Peyer's patch (tissue), 4 donors: ENCODE measurements at regions not wholly inside any gene's neighbourhood (a gene's known extent, or its start where the extent isn't known, plus 50 kb on each side); places are given as distances from the start of the nearest gene placed in this dataset.

Experiments
- DNase-seq, 3 donors: peaks; one replicate each; pipeline ENCODE4 v3.0.0-alpha.2; 2017 to 2019
- H3K27ac ChIP-seq, 4 donors: fragments of 200-600 bp; sonication (generic); one replicate each; pipeline ENCODE4 v1.5.1; 2016 to 2019
- H3K27me3 ChIP-seq, 2 donors: fragments of 200-600 bp; sonication (generic); one replicate each; pipeline ENCODE4 v1.5.1; 2019
- H3K36me3 ChIP-seq, 3 donors: fragments of 200-600 bp; sonication (generic); one replicate each; pipeline ENCODE4 v1.5.1; 2016 to 2019
- H3K4me1 ChIP-seq, 4 donors: fragments of 200-600 bp; sonication (generic); one replicate each; pipeline ENCODE4 v1.5.1; 2016 to 2019
- H3K4me3 ChIP-seq, 4 donors: fragments of 200-600 bp; sonication (generic); 1 replicate in 3 of 4; 2 replicates in 1 of 4; pipeline ENCODE4 v1.5.1; 2016 to 2019; ENCODE audit warnings: mild to moderate bottlenecking in 1 of 4
- H3K9me3 ChIP-seq, 4 donors: fragments of 200-600 bp; sonication (generic); one replicate each; pipeline ENCODE4 v1.5.1; 2016 to 2019; ENCODE audit warnings: mild to moderate bottlenecking in 1 of 4
- POLR2A ChIP-seq, 2 donors: fragments of 450-650 bp; IDR thresholded peaks; one replicate each; pipeline ENCODE4 v1.5.1; 2017; ENCODE audit warnings: antibody characterized with exemption in 2 of 2, mild to moderate bottlenecking in 2 of 2, moderate library complexity in 2 of 2
- TF ChIP-seq, protein P1 (sequence below), 6 experiments: fragments of 450-650 bp in 4 of 6; fragments of 200-600 bp in 2 of 6; sonication (generic) in 1 of 6; IDR thresholded peaks; one replicate each; pipeline ENCODE4 v1.5.1; 2017 to 2019; ENCODE audit warnings: antibody characterized with exemption in 6 of 6, mild to moderate bottlenecking in 3 of 6, moderate library complexity in 1 of 6

DNA sequence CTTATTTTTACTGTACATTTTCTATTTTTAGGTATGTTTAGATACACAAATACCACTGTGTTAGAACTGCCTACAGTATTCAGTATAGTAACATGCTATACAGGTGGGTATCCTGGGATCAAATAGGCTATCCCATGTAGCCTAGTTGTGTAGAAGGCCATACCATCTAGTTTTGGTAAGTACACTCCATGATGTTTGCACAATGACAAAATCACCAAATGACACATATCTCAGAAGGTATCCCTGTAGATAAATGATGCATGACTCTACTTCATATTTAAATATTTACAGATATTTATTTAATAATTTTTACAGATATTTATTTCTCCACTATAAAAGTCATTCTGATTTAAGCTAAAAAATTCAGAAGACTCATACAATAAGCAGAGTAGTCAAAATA lies 233.8 kb upstream of the OSR1 start:
- DNase-seq = no peak
- TF ChIP-seq POLR2A (IDR thresholded peaks at IDR 0.05) = no peak
- TF ChIP-seq, protein P1, sequence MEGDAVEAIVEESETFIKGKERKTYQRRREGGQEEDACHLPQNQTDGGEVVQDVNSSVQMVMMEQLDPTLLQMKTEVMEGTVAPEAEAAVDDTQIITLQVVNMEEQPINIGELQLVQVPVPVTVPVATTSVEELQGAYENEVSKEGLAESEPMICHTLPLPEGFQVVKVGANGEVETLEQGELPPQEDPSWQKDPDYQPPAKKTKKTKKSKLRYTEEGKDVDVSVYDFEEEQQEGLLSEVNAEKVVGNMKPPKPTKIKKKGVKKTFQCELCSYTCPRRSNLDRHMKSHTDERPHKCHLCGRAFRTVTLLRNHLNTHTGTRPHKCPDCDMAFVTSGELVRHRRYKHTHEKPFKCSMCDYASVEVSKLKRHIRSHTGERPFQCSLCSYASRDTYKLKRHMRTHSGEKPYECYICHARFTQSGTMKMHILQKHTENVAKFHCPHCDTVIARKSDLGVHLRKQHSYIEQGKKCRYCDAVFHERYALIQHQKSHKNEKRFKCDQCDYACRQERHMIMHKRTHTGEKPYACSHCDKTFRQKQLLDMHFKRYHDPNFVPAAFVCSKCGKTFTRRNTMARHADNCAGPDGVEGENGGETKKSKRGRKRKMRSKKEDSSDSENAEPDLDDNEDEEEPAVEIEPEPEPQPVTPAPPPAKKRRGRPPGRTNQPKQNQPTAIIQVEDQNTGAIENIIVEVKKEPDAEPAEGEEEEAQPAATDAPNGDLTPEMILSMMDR (IDR thresholded peaks at IDR 0.05) = no peak
- Histone ChIP-seq H3K4me1 (no peaks in the 10 kb centered on the region), H3K27ac (no peak overlapping the region), H3K36me3 (no peaks in the 10 kb centered on the region), H3K27me3 (no peaks in the 10 kb centered on the region), H3K9me3 (no peaks in the 10 kb centered on the region), H3K4me3 (no peak overlapping the region)

DNA sequence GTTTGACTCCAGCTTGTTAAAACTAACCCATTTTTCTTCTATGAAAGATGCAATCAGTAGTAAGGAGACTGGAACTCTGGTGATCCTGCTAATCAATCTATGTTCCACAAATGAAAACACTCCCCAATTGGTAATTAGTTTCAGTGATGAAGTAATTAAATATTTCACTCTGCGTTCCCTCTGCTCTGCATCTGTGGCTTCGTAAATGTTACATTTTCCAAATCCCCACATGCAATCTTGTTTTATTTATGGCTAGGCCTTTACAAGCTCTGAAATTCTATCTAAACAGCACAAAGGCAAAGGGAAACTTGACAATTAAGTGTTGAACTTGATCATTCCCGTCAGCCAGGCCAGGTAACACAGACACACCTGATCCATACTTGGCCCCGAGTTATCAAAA lies 231.4 kb upstream of the OSR1 start:
- no peaks in the 10 kb centered on the region for H3K36me3 ChIP-seq
- no peak for DNase-seq

DNA sequence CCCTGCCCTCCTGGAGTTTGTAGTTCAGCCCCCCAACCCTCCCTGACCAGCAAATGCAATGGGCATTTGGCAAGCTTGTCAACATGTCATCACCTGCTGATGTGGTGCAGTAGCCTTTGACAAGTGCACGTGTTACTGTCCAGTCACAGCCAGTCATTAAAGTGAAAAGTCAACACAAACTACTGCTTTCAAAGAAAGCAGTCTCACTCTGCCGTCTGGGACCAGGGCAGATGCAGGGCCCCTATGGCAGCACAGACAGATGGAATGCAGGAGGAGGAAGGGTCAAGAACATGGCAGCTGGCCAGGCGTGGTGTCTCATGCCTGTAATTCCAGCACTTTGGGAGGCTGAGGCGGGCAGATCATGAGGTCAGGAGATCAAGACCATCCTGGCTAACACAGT lies 222.4 kb upstream of the OSR1 start:
- no peak overlapping the region for H3K4me3 ChIP-seq
- no peaks in the 10 kb centered on the region for H3K4me1 ChIP-seq
- DNase-seq = no peak
- H3K27ac ChIP-seq = no peak overlapping the region
- no peaks in the 10 kb centered on the region for H3K36me3 ChIP-seq
- TF ChIP-seq, protein P1 (IDR thresholded peaks at IDR 0.05) = no peak
- TF ChIP-seq POLR2A (IDR thresholded peaks at IDR 0.05) = no peak
- no peaks in the 10 kb centered on the region for H3K27me3 ChIP-seq
- H3K9me3 ChIP-seq = no peaks in the 10 kb centered on the region

More for the DNA sequence above, 231.4 kb upstream of the OSR1 start:
- Histone ChIP-seq H3K4me1 (no peaks in the 10 kb centered on the region), H3K4me3 (no peak overlapping the region), H3K9me3 (no peaks in the 10 kb centered on the region), H3K27ac (no peak overlapping the region), H3K27me3 (no peaks in the 10 kb centered on the region)
- no peak for TF ChIP-seq POLR2A (IDR thresholded peaks at IDR 0.05)
- TF ChIP-seq, protein P1 (IDR thresholded peaks at IDR 0.05) = no peak

DNA sequence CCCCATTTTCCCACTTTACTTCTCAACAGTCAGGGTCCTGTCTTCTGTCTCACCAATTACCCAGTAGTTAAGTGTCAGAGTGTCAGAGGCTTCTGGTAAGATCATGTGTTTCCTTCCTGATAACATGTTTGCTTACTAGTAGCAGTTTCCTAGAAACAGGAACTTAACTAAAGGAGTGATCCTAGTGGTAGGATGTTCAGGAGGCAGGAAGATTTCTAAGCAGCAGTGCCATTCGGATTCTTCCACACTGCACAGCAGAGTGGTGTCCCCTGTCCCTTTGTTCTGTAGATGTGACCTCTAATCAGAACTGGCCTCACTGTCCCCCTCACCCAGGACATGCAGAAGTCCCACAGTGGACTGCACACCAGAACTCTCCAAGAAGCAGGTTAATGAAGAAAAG lies 221.8 kb upstream of the OSR1 start:
- Histone ChIP-seq H3K9me3 (no peaks in the 10 kb centered on the region), H3K4me3 (no peak overlapping the region), H3K27me3 (no peaks in the 10 kb centered on the region), H3K4me1 (no peaks in the 10 kb centered on the region), H3K27ac (no peak overlapping the region), H3K36me3 (no peaks in the 10 kb centered on the region)
- TF ChIP-seq POLR2A (IDR thresholded peaks at IDR 0.05) = no peak
- TF ChIP-seq, protein P1 (IDR thresholded peaks at IDR 0.05) = no peak
- DNase-seq = no peak

DNA sequence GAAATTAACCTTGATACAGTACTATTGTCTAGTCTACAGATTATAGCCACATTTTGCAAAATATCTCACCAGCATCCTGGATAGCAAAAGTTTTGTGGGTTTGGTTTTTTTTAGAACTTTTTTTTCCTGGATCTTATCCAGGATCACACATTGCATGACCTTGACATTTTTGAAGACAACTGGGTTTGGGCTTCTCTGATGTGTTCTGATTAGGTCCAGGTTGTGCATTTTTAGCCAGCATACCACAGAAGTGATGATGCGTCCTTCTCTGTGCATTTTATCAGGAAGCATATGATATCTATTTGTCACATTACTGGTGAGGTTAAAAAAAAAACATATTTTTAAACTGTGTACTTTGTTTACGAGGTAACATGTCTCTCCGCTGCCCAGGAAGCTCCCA lies 221.0 kb upstream of the OSR1 start:
- Histone ChIP-seq H3K4me1 (no peaks in the 10 kb centered on the region), H3K27ac (no peak overlapping the region), H3K9me3 (no peaks in the 10 kb centered on the region), H3K36me3 (no peaks in the 10 kb centered on the region), H3K27me3 (no peaks in the 10 kb centered on the region), H3K4me3 (no peak overlapping the region)
- no peak for DNase-seq
- TF ChIP-seq POLR2A (IDR thresholded peaks at IDR 0.05) = no peak
- TF ChIP-seq, protein P1 (IDR thresholded peaks at IDR 0.05) = no peak

DNA sequence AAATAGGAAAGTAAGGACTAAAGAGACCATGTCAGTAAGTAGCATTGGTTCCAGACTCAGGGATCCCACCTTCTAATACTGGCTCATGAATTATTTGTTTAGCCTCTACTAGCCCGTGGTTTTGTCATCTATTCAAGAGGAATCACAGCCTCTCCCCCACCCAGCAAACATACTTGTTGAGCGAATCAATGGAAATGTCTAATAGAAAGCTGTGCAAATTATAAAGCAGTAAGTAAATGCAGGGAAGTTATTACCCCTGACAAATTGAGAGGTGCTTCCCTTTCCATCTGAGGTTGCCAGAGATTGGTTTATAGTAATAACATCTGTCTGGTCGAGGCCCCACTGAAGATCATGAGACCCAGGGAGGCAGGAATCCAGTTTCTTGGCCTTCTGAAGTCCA lies 219.3 kb upstream of the OSR1 start:
- DNase-seq = no peak
- Histone ChIP-seq H3K9me3 (no peaks in the 10 kb centered on the region), H3K27ac (no peak overlapping the region), H3K36me3 (no peaks in the 10 kb centered on the region), H3K4me1 (no peaks in the 10 kb centered on the region), H3K27me3 (no peaks in the 10 kb centered on the region), H3K4me3 (no peak overlapping the region)
- TF ChIP-seq POLR2A (IDR thresholded peaks at IDR 0.05) = no peak
- TF ChIP-seq, protein P1 (IDR thresholded peaks at IDR 0.05) = no peak
